Common myeloid progenitor, CD34-positive (primary cell): ENCODE measurements at regions not wholly inside any gene's neighbourhood (a gene's known extent, or its start where the extent isn't known, plus 50 kb on each side); places are given as distances from the start of the nearest gene placed in this dataset.

Experiments
- CTCF ChIA-PET: fragments of 350-600 bp; sonication (Branson Sonifier 250); formaldehyde crosslinking; loops from one replicate; lab custom pipeline; 2021; ENCODE audit warnings: antibody characterized with exemption; lab: Charles Lee
- POLR2A ChIA-PET: fragments of 350-600 bp; sonication (Branson Sonifier 250); formaldehyde crosslinking; loops from one replicate; lab custom pipeline; 2021; ENCODE audit warnings: antibody characterized with exemption; lab: Charles Lee
- DNase-seq, 3 donors: peaks; one replicate each; pipeline versions ENCODE4 v3.0.0 to v3.0.0-alpha.2; 2013
- H3K27ac ChIP-seq, 2 experiments: 1 replicate in 1 of 2; 2 replicates in 1 of 2; pipeline ENCODE4 v1.7.0; 2013; ENCODE audit warnings: inconsistent platforms in 2 of 2, low read length in 2 of 2, mild to moderate bottlenecking in 2 of 2, low read depth in 1 of 2, moderate library complexity in 1 of 2; ENCODE audit not compliant: severe bottlenecking in 2 of 2, insufficient read depth in 1 of 2, poor library complexity in 1 of 2
- H3K27me3 ChIP-seq, 5 experiments: replicated peaks in 2 of 5; 1 replicate in 3 of 5; 2 replicates in 2 of 5; pipeline versions ENCODE4 v1.6.1 to v1.7.0; 2013; ENCODE audit warnings: low read length in 4 of 5, mild to moderate bottlenecking in 2 of 5, moderate library complexity in 2 of 5, inconsistent platforms in 1 of 5; ENCODE audit not compliant: insufficient read depth in 5 of 5, control insufficient read depth in 4 of 5
- H3K36me3 ChIP-seq, 4 experiments: 1 replicate in 2 of 4; 2 replicates in 2 of 4; pipeline versions ENCODE4 v1.6.1 to v1.7.0; 2013; ENCODE audit warnings: low read length in 3 of 4, control low read depth in 1 of 4, mild to moderate bottlenecking in 1 of 4; ENCODE audit not compliant: control insufficient read depth in 4 of 4, insufficient read depth in 4 of 4
- H3K4me1 ChIP-seq, 4 experiments: 1 replicate in 3 of 4; 2 replicates in 1 of 4; pipeline versions ENCODE4 v1.6.1 to v1.7.1; 2013; ENCODE audit warnings: low read length in 3 of 4, mild to moderate bottlenecking in 3 of 4, control low read depth in 1 of 4, inconsistent platforms in 1 of 4, moderate library complexity in 1 of 4; ENCODE audit not compliant: control insufficient read depth in 4 of 4, insufficient read depth in 4 of 4; ENCODE audit errors: control extremely low read depth in 1 of 4
- H3K4me3 ChIP-seq, 7 experiments: 1 replicate in 4 of 7; 2 replicates in 3 of 7; pipeline versions ENCODE4 v1.5.1 to v1.7.0; 2013; ENCODE audit warnings: mild to moderate bottlenecking in 7 of 7, low read length in 6 of 7, moderate library complexity in 6 of 7, inconsistent platforms in 2 of 7, low read depth in 2 of 7, control low read depth in 1 of 7; ENCODE audit not compliant: insufficient read depth in 4 of 7, control insufficient read depth in 1 of 7; ENCODE audit errors: extremely low read depth in 1 of 7
- H3K9me3 ChIP-seq, 5 experiments: 1 replicate in 4 of 5; 2 replicates in 1 of 5; pipeline versions ENCODE4 v1.6.1 to v1.7.1; 2013; ENCODE audit warnings: low read length in 4 of 5, mild to moderate bottlenecking in 2 of 5, inconsistent platforms in 1 of 5, low read depth in 1 of 5, moderate library complexity in 1 of 5; ENCODE audit not compliant: control insufficient read depth in 4 of 5, insufficient read depth in 2 of 5; ENCODE audit errors: control extremely low read depth in 1 of 5
- WGBS: methylation state at CpG from one replicate; pipeline ENCODE4 v1.1.5; 2013; ENCODE audit not compliant: insufficient coverage; 5-methylcytosine and 5-hydroxymethylcytosine counted together

- Histone ChIP-seq H3K4me1 (no peaks in the 10 kb centered on the region), H3K27me3 (no peaks in the 10 kb centered on the region), H3K4me3 (no peak overlapping the region), H3K27ac (no peak overlapping the region), H3K9me3 (no peaks in the 10 kb centered on the region), H3K36me3 (no peaks in the 10 kb centered on the region)
- no CpG with 5 or more reads among the region's 1 CpG for WGBS
- ChIA-PET CTCF (no interaction called here), POLR2A (no interaction called here)
- DNase-seq: no peak
Measured at GRCh38 chr4:124974152-124974551, 261.6 kb upstream of the ANKRD50 start.

DNA sequence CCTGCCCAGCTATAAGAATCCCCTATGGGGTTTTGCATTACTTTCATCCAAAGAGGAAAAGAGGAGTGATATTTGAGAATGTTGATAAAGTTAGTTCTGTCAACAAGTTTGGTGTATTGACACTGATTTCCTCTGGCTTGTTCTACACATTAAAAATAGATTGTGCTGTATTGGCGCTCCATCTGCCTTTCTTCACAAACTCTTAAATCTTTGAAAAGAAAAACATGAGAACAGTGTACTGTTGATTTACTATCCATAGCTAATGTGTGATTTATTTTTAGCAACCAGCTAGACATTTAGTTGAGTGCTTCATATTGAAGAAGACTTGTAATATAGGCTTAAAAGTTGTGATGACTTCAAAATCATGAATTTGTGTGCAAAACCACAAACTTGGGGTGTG is 261.2 kb upstream of the ANKRD50 start:
- ChIA-PET CTCF (no interaction called here), POLR2A (no interaction called here)
- H3K4me1 ChIP-seq: no peaks in the 10 kb centered on the region
- no peaks in the 10 kb centered on the region for H3K9me3 ChIP-seq
- no peak for DNase-seq
- no peak overlapping the region for H3K4me3 ChIP-seq
- no peaks in the 10 kb centered on the region for H3K27me3 ChIP-seq
- no CpG with 5 or more reads among the region's 1 CpG for WGBS
- no peak overlapping the region for H3K27ac ChIP-seq
- no peaks in the 10 kb centered on the region for H3K36me3 ChIP-seq

DNA sequence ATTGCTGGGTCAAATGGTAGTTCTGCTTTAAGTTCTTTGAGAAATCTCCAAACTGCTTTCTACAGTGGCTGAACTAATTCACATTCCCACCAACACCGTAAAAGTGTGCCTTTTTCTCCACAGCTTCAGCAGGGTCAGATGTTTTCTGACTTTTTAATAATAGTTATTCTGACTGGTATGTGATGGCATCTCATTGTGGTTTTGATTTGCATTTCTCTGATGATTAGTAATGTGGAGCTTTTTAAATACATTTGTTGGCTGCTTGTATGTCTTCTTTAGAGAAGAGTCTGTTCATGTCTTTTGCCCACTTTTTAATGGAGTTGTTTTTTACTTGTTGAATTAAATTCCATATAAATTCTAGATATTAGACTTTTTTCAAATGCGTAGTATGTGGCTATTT is 257.5 kb upstream of the ANKRD50 start:
- no peaks in the 10 kb centered on the region for H3K9me3 ChIP-seq
- POLR2A ChIA-PET: no interaction called here
- CTCF ChIA-PET: no interaction called here
- no peaks in the 10 kb centered on the region for H3K4me1 ChIP-seq
- H3K27ac ChIP-seq: no peak overlapping the region
- no peaks in the 10 kb centered on the region for H3K36me3 ChIP-seq
- whole genome bisulfite sequencing: 100% methylated on average over 1 of the region's 2 CpGs
- H3K27me3 ChIP-seq: no peaks in the 10 kb centered on the region
- no peak for DNase-seq
- H3K4me3 ChIP-seq: no peak overlapping the region

DNA sequence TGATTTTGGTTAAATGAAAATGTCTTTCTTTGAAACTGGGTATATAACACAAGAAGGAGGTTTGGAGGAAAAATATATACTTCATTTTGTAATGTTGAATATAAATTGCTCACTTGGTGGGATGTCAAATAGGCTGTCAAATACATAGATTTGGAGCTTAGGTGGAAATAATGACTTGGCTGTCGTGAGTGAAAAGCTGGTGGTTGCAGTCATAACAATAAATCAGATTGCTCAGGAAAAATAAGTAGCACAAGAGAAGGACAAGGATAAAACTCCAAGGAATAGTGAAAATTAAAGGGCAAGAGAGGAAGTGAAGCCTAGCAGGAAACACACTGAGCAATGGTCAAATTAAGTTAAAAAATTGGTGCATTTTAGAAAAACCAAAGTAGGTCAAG is 253.0 kb upstream of the ANKRD50 start:
- DNase-seq: no peak
- H3K4me1 ChIP-seq: no peaks in the 10 kb centered on the region
- peaks cover 1 to 8% (median 4%) of the 10 kb centered on the region in 5 experiments for H3K9me3 ChIP-seq
- POLR2A ChIA-PET: interaction anchor here (0.6 kb wide), 1 partner anchor 306 kb away, joined by 3 read pairs; no protein-coding TSS in a partner anchor
- CTCF ChIA-PET: no interaction called here
- no peak overlapping the region for H3K4me3 ChIP-seq
- no peaks in the 10 kb centered on the region for H3K27me3 ChIP-seq
- 100% methylated on average over 1 of the region's 1 CpG for WGBS
- no peak overlapping the region for H3K27ac ChIP-seq
- H3K36me3 ChIP-seq: no peaks in the 10 kb centered on the region

DNA sequence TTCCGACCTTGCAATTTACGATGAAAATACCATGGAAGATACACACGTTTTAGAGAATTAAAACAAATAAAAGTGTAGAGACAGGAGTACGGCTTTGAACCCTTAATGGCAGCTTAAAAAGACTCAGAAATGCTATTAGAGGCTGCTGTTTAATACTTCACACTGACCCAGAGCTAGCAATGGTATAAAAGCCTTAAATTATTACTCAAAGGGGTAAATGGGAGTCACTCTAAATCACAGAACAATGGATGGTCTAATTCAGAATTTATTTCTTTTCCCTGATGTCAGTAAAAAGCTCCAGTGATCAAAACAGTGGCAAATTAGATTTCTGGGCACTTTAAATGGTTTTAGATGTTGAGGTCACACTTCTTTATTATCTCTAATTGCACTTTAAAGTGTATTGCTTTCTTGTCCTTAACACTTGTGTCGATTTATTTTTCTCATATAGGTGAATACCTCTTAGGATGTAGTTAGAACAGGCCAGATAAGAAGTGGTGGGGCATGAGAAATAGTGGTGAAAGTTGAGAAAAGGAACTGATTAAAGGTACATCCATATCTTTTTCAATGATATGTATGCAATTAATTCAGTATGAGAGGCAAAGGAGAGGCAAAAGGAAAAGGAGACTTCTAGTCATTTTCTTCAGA is 252.4 kb upstream of the ANKRD50 start:
- no peak for DNase-seq
- ChIA-PET POLR2A (no interaction called here), CTCF (no interaction called here)
- H3K4me1 ChIP-seq: no peaks in the 10 kb centered on the region
- H3K4me3 ChIP-seq: no peak overlapping the region
- H3K36me3 ChIP-seq: no peaks in the 10 kb centered on the region
- WGBS: 80% methylated on average over 4 of the region's 5 CpGs
- H3K27ac ChIP-seq: no peak overlapping the region
- H3K9me3 ChIP-seq: peaks cover 1 to 11% (median 5%) of the 10 kb centered on the region in 5 experiments
- no peaks in the 10 kb centered on the region for H3K27me3 ChIP-seq

GRCh38 chr4:124964251-124964650 is 251.7 kb upstream of the ANKRD50 start:
- no CpG with 5 or more reads among the region's 2 CpGs for WGBS
- H3K27me3 ChIP-seq: no peaks in the 10 kb centered on the region
- no peak overlapping the region for H3K4me3 ChIP-seq
- no peaks in the 10 kb centered on the region for H3K36me3 ChIP-seq
- DNase-seq: no peak
- ChIA-PET POLR2A (no interaction called here), CTCF (no interaction called here)
- H3K9me3 ChIP-seq: peaks cover 1 to 11% (median 5%) of the 10 kb centered on the region in 5 experiments
- no peak overlapping the region for H3K27ac ChIP-seq
- H3K4me1 ChIP-seq: no peaks in the 10 kb centered on the region

GRCh38 chr4:124961138-124961750 is 248.7 kb upstream of the ANKRD50 start:
- Histone ChIP-seq H3K9me3 (peaks cover 1 to 11% (median 5%) of the 10 kb centered on the region in 5 experiments), H3K4me3 (no peak overlapping the region), H3K27me3 (no peaks in the 10 kb centered on the region), H3K36me3 (no peaks in the 10 kb centered on the region), H3K4me1 (no peaks in the 10 kb centered on the region), H3K27ac (no peak overlapping the region)
- ChIA-PET POLR2A (no interaction called here), CTCF (no interaction called here)
- DNase-seq: no peak
- 94% methylated on average over 4 of the region's 4 CpGs for WGBS
